ENCODE measurements at regions not wholly inside any gene's neighbourhood (a gene's known extent, or its start where the extent isn't known, plus 50 kb on each side); places are given as distances from the start of the nearest gene placed in this dataset.

- no peak overlapping the region for H3K4me3 ChIP-seq (ENCODE audit: low read depth in 1 of 3, low read length in 3 of 3)
- FAIRE-seq: no peak
- H3K27me3 ChIP-seq (ENCODE audit: control insufficient read depth in 3 of 3, insufficient read depth in 3 of 3, low read length in 3 of 3): no peaks in the 10 kb centered on the region
- H3K4me1 ChIP-seq (ENCODE audit: control insufficient read depth in 3 of 3, insufficient read depth in 2 of 3, low read depth in 1 of 3, low read length in 2 of 3): no peaks in the 10 kb centered on the region
- H3K27ac ChIP-seq (ENCODE audit: low read depth in 1 of 3, low read length in 2 of 3): no peak overlapping the region
- no peak for DNase-seq
- H3K9me3 ChIP-seq (ENCODE audit: control insufficient read depth in 2 of 2, insufficient read depth in 1 of 2, low read depth in 1 of 2, low read length in 1 of 2): peaks cover 0 to 8% of the 10 kb centered on the region in 2 donors
- H3K36me3 ChIP-seq (ENCODE audit: control insufficient read depth in 3 of 3, insufficient read depth in 2 of 3, low read depth in 1 of 3, low read length in 3 of 3): peaks cover 0 to 18% (median 0%) of the 10 kb centered on the region in 3 donors
These were observed 59.1 kb upstream of the WIPF1 start for GRCh38 chr2:174656676-174657176.

- H3K4me3 ChIP-seq (ENCODE audit: low read depth in 1 of 3, low read length in 3 of 3): no peak overlapping the region
- H3K27me3 ChIP-seq (ENCODE audit: control insufficient read depth in 3 of 3, insufficient read depth in 3 of 3, low read length in 3 of 3): no peaks in the 10 kb centered on the region
- H3K4me1 ChIP-seq (ENCODE audit: control insufficient read depth in 3 of 3, insufficient read depth in 2 of 3, low read depth in 1 of 3, low read length in 2 of 3): no peaks in the 10 kb centered on the region
- no peak for FAIRE-seq
- H3K9me3 ChIP-seq (ENCODE audit: control insufficient read depth in 2 of 2, insufficient read depth in 1 of 2, low read depth in 1 of 2, low read length in 1 of 2): peaks cover 0 to 8% of the 10 kb centered on the region in 2 donors
- H3K36me3 ChIP-seq (ENCODE audit: control insufficient read depth in 3 of 3, insufficient read depth in 2 of 3, low read depth in 1 of 3, low read length in 3 of 3): peaks cover 0 to 14% (median 0%) of the 10 kb centered on the region in 3 donors
- no peak overlapping the region for H3K27ac ChIP-seq (ENCODE audit: low read depth in 1 of 3, low read length in 2 of 3)
- DNase-seq: no peak
These were observed 58.4 kb upstream of the WIPF1 start for GRCh38 chr2:174656035-174656434.

- H3K9me3 ChIP-seq (ENCODE audit: control insufficient read depth in 2 of 2, insufficient read depth in 1 of 2, low read depth in 1 of 2, low read length in 1 of 2): peaks cover 0 to 17% of the 10 kb centered on the region in 2 donors
- no peaks in the 10 kb centered on the region for H3K27me3 ChIP-seq (ENCODE audit: control insufficient read depth in 3 of 3, insufficient read depth in 3 of 3, low read length in 3 of 3)
- H3K4me1 ChIP-seq (ENCODE audit: control insufficient read depth in 3 of 3, insufficient read depth in 2 of 3, low read depth in 1 of 3, low read length in 2 of 3): no peaks in the 10 kb centered on the region
- 91 to 96% (median 94%) methylated on average over 4 of the region's 4 CpGs for WGBS, 3 donors
- DNase-seq: no peak
- FAIRE-seq: no peak
- H3K27ac ChIP-seq (ENCODE audit: low read depth in 1 of 3, low read length in 2 of 3): no peak overlapping the region
- H3K4me3 ChIP-seq (ENCODE audit: low read depth in 1 of 3, low read length in 3 of 3): no peak overlapping the region
- peaks cover 0 to 6% (median 0%) of the 10 kb centered on the region in 3 donors for H3K36me3 ChIP-seq (ENCODE audit: control insufficient read depth in 3 of 3, insufficient read depth in 2 of 3, low read depth in 1 of 3, low read length in 3 of 3)
These were observed 56.9 kb upstream of the WIPF1 start for GRCh38 chr2:174654419-174654941.

GRCh38 chr2:174648896-174649295 is 51.3 kb upstream of the WIPF1 start:
- no peaks in the 10 kb centered on the region for H3K27me3 ChIP-seq (ENCODE audit: control insufficient read depth in 3 of 3, insufficient read depth in 3 of 3, low read length in 3 of 3)
- FAIRE-seq: no peak
- WGBS, 3 donors: 92 to 93% (median 93%) methylated on average over 4 of the region's 4 CpGs
- H3K27ac ChIP-seq (ENCODE audit: low read depth in 1 of 3, low read length in 2 of 3): no peak overlapping the region
- H3K36me3 ChIP-seq (ENCODE audit: control insufficient read depth in 3 of 3, insufficient read depth in 2 of 3, low read depth in 1 of 3, low read length in 3 of 3): peaks cover 0 to 6% (median 0%) of the 10 kb centered on the region in 3 donors
- DNase-seq: no peak
- H3K9me3 ChIP-seq (ENCODE audit: control insufficient read depth in 2 of 2, insufficient read depth in 1 of 2, low read depth in 1 of 2, low read length in 1 of 2): peaks cover 0 to 19% of the 10 kb centered on the region in 2 donors
- H3K4me1 ChIP-seq (ENCODE audit: control insufficient read depth in 3 of 3, insufficient read depth in 2 of 3, low read depth in 1 of 3, low read length in 2 of 3): peaks cover 0 to 15% (median 0%) of the 10 kb centered on the region in 3 donors
- H3K4me3 ChIP-seq (ENCODE audit: low read depth in 1 of 3, low read length in 3 of 3): no peak overlapping the region
